Endothelial cell of umbilical vein (primary cell): ENCODE measurements at regions not wholly inside any gene's neighbourhood (a gene's known extent, or its start where the extent isn't known, plus 50 kb on each side); places are given as distances from the start of the nearest gene placed in this dataset.

Experiments
- BruUV-seq: library from RNA; stranded (reverse); fragments of 400-500 nt; replicated peaks from 2 replicates; lab custom pipeline; 2021; lab: Mats Ljungman, UMichigan
- CTCF ChIA-PET: fragments of 300-600, 350-600 bp; sonication (Branson Sonifier 250); formaldehyde crosslinking; loops from one replicate; lab custom pipeline; 2021; ENCODE audit warnings: antibody characterized with exemption, inconsistent platforms; lab: Charles Lee
- POLR2A ChIA-PET: fragments of 300-600, 350-600 bp; sonication (Branson Sonifier 250); formaldehyde crosslinking; loops from one replicate; lab custom pipeline; 2021; ENCODE audit warnings: antibody characterized with exemption, inconsistent platforms; lab: Charles Lee
- DNase-seq: peaks from one replicate; pipeline ENCODE4 v3.0.0-alpha.2; 2011; ENCODE audit warnings: low read depth, low spot score
- FAIRE-seq: peaks from 2 replicates; lab custom pipeline; 2011; peaks lifted over from hg19 to GRCh38; lab: Jason Lieb, UNC
- H2AFZ ChIP-seq: 2 replicates; pipeline ENCODE4 v1.6.0; 2012; ENCODE audit warnings: low read depth, low read length, control low read depth, inconsistent platforms
- H3K27ac ChIP-seq: 2 replicates; pipeline ENCODE4 v1.5.1; 2011; ENCODE audit warnings: low read depth, mild to moderate bottlenecking, control low read depth, low read length, moderate library complexity; ENCODE audit not compliant: insufficient read depth
- H3K27me3 ChIP-seq, 2 experiments: 2 replicates each; pipeline versions ENCODE4 v1.6.0 to v1.6.1; 2011; ENCODE audit warnings: low read length in 2 of 2, mixed read lengths in 1 of 2; ENCODE audit not compliant: control insufficient read depth in 2 of 2, insufficient read depth in 2 of 2
- H3K36me3 ChIP-seq, 2 experiments: 2 replicates in 1 of 2; 3 replicates in 1 of 2; pipeline ENCODE4 v1.5.1; 2011; ENCODE audit warnings: low read length in 2 of 2, mild to moderate bottlenecking in 1 of 2, moderate library complexity in 1 of 2; ENCODE audit not compliant: control insufficient read depth in 2 of 2, insufficient read depth in 2 of 2; ENCODE audit errors: extremely low read depth in 1 of 2
- H3K4me1 ChIP-seq: 3 replicates; pipeline ENCODE4 v1.5.1; 2011; ENCODE audit warnings: mild to moderate bottlenecking, low read length; ENCODE audit not compliant: control insufficient read depth, insufficient read depth; ENCODE audit errors: extremely low read depth
- H3K4me2 ChIP-seq: 2 replicates; pipeline ENCODE4 v1.6.1; 2011; ENCODE audit warnings: low read length, control low read depth, mixed read lengths; ENCODE audit not compliant: insufficient read depth
- H3K4me3 ChIP-seq, 3 experiments: fragments of 200-600 bp in 1 of 3; sonication (generic), shearing (Covaris generic) in 1 of 3; replicated peaks in 1 of 3; 2 replicates each; pipeline ENCODE4 v1.5.1; 2011 to 2016; ENCODE audit warnings: control low read depth in 3 of 3, low read length in 3 of 3, mild to moderate bottlenecking in 2 of 3, inconsistent platforms in 1 of 3, low read depth in 1 of 3, moderate library complexity in 1 of 3; ENCODE audit not compliant: insufficient read depth in 1 of 3
- H3K79me2 ChIP-seq: 2 replicates; pipeline ENCODE4 v1.6.0; 2012; ENCODE audit warnings: low read length, inconsistent platforms; ENCODE audit not compliant: control insufficient read depth, insufficient read depth
- H3K9ac ChIP-seq: replicated peaks from 2 replicates; pipeline ENCODE3; 2011; ENCODE audit warnings: low read length, control low read depth; ENCODE audit not compliant: insufficient read depth; ENCODE audit errors: extremely low read depth
- H3K9me1 ChIP-seq: replicated peaks from 3 replicates; pipeline ENCODE4 v1.6.0; 2011; ENCODE audit warnings: mild to moderate bottlenecking, low read length; ENCODE audit not compliant: control insufficient read depth, insufficient read depth; ENCODE audit errors: extremely low read depth
- H3K9me3 ChIP-seq: replicated peaks from 2 replicates; pipeline ENCODE4 v1.5.1; 2012; ENCODE audit warnings: low read length, inconsistent platforms; ENCODE audit not compliant: control insufficient read depth, insufficient read depth
- H4K20me1 ChIP-seq: replicated peaks from 2 replicates; pipeline ENCODE3; 2011; ENCODE audit warnings: mild to moderate bottlenecking, low read length; ENCODE audit not compliant: control insufficient read depth, insufficient read depth; ENCODE audit errors: extremely low read depth
- EZH2 ChIP-seq: IDR thresholded peaks from 2 replicates; pipeline ENCODE4 v1.6.1; 2012; ENCODE audit warnings: borderline replicate concordance, low read depth, mild to moderate bottlenecking, moderate library complexity, low read length, inconsistent platforms; ENCODE audit not compliant: severe bottlenecking
- FOS ChIP-seq: IDR thresholded peaks from 2 replicates; pipeline ENCODE4 v1.6.1; 2011; ENCODE audit warnings: mild to moderate bottlenecking, low read length, moderate library complexity, borderline replicate concordance; ENCODE audit not compliant: insufficient read depth
- GATA2 ChIP-seq: IDR thresholded peaks from 2 replicates; pipeline ENCODE4 v1.7.0; 2011; ENCODE audit warnings: low read depth, mild to moderate bottlenecking, moderate library complexity, mixed read lengths, low read length; ENCODE audit not compliant: insufficient read length, insufficient read depth
- JUN ChIP-seq: IDR thresholded peaks from 2 replicates; pipeline ENCODE4 v1.6.1; 2011; ENCODE audit warnings: borderline replicate concordance, low read depth; ENCODE audit not compliant: insufficient read length, insufficient read depth
- MYC ChIP-seq: IDR thresholded peaks from one replicate; pipeline ENCODE4 v1.6.1; 2011; ENCODE audit warnings: mild to moderate bottlenecking, low read depth, low read length
- POLR2A ChIP-seq: IDR thresholded peaks from 2 replicates; pipeline ENCODE4 v1.6.1; 2012; ENCODE audit warnings: low read depth, mild to moderate bottlenecking, control low read depth, low read length
- POLR2AphosphoS5 ChIP-seq: IDR thresholded peaks from 2 replicates; pipeline ENCODE4 v1.6.1; 2012; ENCODE audit warnings: low read depth, mild to moderate bottlenecking, control low read depth, low read length, moderate library complexity; ENCODE audit not compliant: insufficient read depth
- dilution Hi-C: fragments of 300-500 bp; cut with MboI; formaldehyde crosslinking; loops from one replicate; pipeline ENCODE4 v1.15.0; 2019; ENCODE audit warnings: low sequenced_read_pairs; ENCODE audit not compliant: extremely low pct_ligation_motif_present
- intact Hi-C: fragments of 100-400 bp; cut with micrococcal nuclease; formaldehyde crosslinking; loops from one replicate; pipeline ENCODE4 v1.10.0; 2022
- TF ChIP-seq, protein P1 (sequence below), 2 donors: IDR thresholded peaks; 1 replicate in 1 of 2; 2 replicates in 1 of 2; pipeline ENCODE4 v1.5.1; 2011; ENCODE audit warnings: low read length in 2 of 2, mild to moderate bottlenecking in 2 of 2, moderate library complexity in 2 of 2, control low read depth in 1 of 2, inconsistent platforms in 1 of 2, low read depth in 1 of 2; ENCODE audit not compliant: insufficient read depth in 1 of 2; ENCODE audit errors: extremely low read depth in 1 of 2
- TF ChIP-seq, protein P2 (sequence below): IDR thresholded peaks from 2 replicates; pipeline ENCODE4 v1.6.1; 2011; ENCODE audit not compliant: insufficient read depth, insufficient read length

DNA sequence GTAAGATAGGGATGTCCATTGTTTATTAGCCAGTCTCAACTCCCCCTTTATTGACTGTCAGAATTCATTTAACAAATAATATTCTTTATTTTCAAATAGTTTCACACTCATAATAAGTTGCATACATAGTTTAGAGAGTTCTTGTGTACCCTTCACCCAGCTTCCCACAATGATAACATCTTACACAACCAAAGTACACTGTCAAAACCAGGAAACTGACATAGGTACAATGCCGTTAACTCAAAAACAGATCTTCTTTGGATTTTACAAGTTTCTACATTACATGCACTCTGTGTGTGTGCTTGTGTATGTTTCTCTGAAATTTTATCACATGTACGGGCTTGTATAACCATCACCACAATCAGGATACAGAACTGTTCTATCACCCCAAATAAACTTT is 64.4 kb upstream of the IFNLR1 start:
- H4K20me1 ChIP-seq: no peaks in the 10 kb centered on the region
- FAIRE-seq (no peak), DNase-seq (no peak)
- H3K9me3 ChIP-seq: no peaks in the 10 kb centered on the region
- POLR2A ChIA-PET: no interaction called here
- no peaks in the 10 kb centered on the region for H3K9me1 ChIP-seq
- no peaks in the 10 kb centered on the region for H3K4me1 ChIP-seq
- H3K4me3 ChIP-seq: no peak overlapping the region
- H3K36me3 ChIP-seq: no peaks in the 10 kb centered on the region
- H3K4me2 ChIP-seq: no peak overlapping the region
- peaks cover 2 to 3% of the 10 kb centered on the region in 2 experiments for H3K27me3 ChIP-seq
- H3K27ac ChIP-seq: no peak overlapping the region
- TF ChIP-seq, protein P1, sequence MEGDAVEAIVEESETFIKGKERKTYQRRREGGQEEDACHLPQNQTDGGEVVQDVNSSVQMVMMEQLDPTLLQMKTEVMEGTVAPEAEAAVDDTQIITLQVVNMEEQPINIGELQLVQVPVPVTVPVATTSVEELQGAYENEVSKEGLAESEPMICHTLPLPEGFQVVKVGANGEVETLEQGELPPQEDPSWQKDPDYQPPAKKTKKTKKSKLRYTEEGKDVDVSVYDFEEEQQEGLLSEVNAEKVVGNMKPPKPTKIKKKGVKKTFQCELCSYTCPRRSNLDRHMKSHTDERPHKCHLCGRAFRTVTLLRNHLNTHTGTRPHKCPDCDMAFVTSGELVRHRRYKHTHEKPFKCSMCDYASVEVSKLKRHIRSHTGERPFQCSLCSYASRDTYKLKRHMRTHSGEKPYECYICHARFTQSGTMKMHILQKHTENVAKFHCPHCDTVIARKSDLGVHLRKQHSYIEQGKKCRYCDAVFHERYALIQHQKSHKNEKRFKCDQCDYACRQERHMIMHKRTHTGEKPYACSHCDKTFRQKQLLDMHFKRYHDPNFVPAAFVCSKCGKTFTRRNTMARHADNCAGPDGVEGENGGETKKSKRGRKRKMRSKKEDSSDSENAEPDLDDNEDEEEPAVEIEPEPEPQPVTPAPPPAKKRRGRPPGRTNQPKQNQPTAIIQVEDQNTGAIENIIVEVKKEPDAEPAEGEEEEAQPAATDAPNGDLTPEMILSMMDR (IDR thresholded peaks at IDR 0.05; ENCODE audit: extremely low read depth in 1 of 2, insufficient read depth in 1 of 2, low read depth in 1 of 2, low read length in 2 of 2): no peak
- TF ChIP-seq POLR2AphosphoS5: no peak
- TF ChIP-seq POLR2A: no peak
- TF ChIP-seq MYC: no peak
- TF ChIP-seq, protein P2, sequence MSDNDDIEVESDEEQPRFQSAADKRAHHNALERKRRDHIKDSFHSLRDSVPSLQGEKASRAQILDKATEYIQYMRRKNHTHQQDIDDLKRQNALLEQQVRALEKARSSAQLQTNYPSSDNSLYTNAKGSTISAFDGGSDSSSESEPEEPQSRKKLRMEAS: no peak
- TF ChIP-seq EZH2: no peak
- TF ChIP-seq GATA2: no peak
- no peak for TF ChIP-seq FOS
- no peak for TF ChIP-seq JUN
- CTCF ChIA-PET: no interaction called here
- H3K79me2 ChIP-seq: no peaks in the 10 kb centered on the region
- no TSS peak for BruUV-seq
- dilution Hi-C loops: no loop called here
- intact Hi-C loops: no loop called here
- no peak overlapping the region for H3K9ac ChIP-seq
- no peak overlapping the region for H2AFZ ChIP-seq
